Lower leg skin (tissue), 3 donors: ENCODE measurements at regions not wholly inside any gene's neighbourhood (a gene's known extent, or its start where the extent isn't known, plus 50 kb on each side); places are given as distances from the start of the nearest gene placed in this dataset.
"Not testable (repeated sequence)": the region's sequence is repeated elsewhere in the genome, so short reads cannot be mapped to it uniquely, and the experiment has no call there.

Source experiments
- CTCF ChIP-seq, 3 donors: fragments of 450-650 bp; IDR thresholded peaks; one replicate each; pipeline ENCODE4 v1.5.1; 2016; ENCODE audit warnings: antibody characterized with exemption in 3 of 3, mild to moderate bottlenecking in 3 of 3, moderate library complexity in 2 of 3
- POLR2A ChIP-seq, 2 donors: fragments of 450-650 bp; IDR thresholded peaks; one replicate each; pipeline ENCODE4 v1.6.1; 2016 to 2017; ENCODE audit warnings: antibody characterized with exemption in 2 of 2, mild to moderate bottlenecking in 1 of 2, moderate library complexity in 1 of 2

- TF ChIP-seq POLR2A, CTCF (IDR thresholded peaks at IDR 0.05): not testable (repeated sequence)
Observed at GRCh38 chr14:105697955-105698354, 171.6 kb downstream of the TMEM121 start.
